Hematopoietic multipotent progenitor cell treated with erythropoietin and hydrocortisone succinate and interleukin-3 and kit ligand, for 8 days (in vitro differentiated cells): ENCODE measurements at regions not wholly inside any gene's neighbourhood (a gene's known extent, or its start where the extent isn't known, plus 50 kb on each side); places are given as distances from the start of the nearest gene placed in this dataset.
"Not testable (repeated sequence)": the region's sequence is repeated elsewhere in the genome, so short reads cannot be mapped to it uniquely, and the experiment has no call there.

Experiments
- DNase-seq: peaks from one replicate; pipeline ENCODE4 v3.0.0-alpha.2; 2015

DNA sequence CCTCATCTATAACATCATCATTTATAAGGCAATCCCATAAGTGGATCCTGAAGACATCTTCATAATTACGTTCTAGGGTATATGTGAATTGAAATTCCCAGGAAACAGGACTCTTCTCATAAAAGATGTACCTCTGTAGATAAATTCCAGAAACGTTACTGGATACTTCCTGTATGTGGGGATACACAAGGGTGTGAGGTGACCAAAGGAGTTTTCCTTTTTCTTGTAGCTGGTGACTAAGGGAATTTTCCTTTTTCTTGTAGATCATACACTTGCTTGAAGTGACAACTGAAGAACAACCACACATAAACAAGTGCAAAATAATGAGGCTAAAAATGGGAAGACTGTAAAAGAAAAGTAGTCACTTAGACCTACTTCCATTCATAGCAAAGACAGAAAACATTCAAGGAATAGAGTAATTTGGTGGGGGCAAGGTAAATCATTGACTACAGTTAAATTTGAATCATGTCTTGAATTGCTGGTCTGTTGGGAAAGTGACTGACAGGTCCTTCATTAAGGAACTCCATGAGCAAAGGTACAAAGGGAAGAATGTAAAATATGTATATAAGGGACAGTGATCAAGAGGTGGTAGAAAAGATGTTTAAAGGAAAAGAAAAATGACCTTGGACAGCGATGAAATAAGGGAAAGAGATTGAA is 53.2 kb upstream of the UBE2E3 start:
- DNase-seq: no peak

GRCh38 chr2:180925700-180926099 is 54.7 kb upstream of the UBE2E3 start:
- DNase-seq: no peak

GRCh38 chr2:180924063-180924462 is 56.3 kb upstream of the UBE2E3 start:
- DNase-seq: no peak

DNA sequence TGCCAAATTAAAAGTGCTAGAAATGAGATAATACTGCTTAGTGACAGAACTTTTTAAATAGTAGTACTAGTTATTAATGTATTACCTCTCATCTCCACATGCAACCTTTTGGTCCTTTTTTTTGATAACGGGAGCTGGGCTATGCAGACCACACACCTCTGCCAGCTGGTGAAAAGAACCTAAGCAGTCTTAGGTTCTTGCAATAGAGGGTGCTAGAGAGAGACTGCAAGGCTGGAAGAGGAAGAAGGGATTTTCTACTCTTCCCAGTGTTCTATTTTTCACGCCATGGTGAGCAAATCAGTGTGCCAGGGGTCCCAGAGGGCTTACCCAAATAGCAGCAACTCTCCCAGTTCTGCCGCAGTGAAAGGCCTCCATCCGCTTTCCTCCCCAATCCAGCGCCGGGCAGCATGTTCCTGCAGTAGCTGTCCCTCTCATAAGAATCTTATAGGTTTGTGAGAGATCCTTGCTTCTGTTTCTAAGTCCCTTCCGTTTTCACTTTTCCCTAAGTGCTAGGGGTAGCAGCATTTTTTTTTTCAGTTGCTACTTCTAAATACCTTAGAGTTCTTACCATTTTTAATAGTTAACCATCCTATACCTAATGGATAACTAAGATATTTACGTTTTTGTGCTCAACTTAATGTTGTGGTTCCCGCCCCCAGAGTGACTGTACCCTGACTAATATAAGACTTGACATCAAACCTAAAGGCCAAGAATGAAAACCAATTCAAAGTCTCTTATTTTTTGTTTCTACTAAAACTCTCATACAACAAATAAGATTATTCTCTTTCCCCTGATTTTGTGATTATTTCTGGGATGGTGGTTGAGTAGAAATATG is 69.4 kb upstream of the UBE2E3 start:
- DNase-seq: no peak

- no peak for DNase-seq
These were observed 72.7 kb upstream of the UBE2E3 start for GRCh38 chr2:180907731-180908130.

DNA sequence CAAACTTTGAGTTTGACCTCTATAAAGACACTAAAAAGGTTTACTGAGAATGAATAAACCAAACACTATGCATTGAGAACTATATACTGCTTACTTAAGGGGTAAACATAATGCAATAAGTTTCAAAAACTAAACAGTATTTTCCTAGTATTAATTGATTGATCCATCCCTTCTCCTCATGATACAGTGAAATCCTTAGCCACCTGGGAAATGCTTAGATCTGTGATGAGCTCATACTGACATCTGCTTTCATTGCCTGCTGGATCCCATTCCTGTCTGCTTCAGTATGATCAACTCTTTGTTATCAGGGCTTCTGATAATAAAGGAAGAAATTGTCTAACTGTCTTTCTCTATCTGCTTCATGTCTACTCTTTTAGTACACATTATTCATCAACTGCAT is 74.9 kb upstream of the UBE2E3 start:
- no peak for DNase-seq

DNA sequence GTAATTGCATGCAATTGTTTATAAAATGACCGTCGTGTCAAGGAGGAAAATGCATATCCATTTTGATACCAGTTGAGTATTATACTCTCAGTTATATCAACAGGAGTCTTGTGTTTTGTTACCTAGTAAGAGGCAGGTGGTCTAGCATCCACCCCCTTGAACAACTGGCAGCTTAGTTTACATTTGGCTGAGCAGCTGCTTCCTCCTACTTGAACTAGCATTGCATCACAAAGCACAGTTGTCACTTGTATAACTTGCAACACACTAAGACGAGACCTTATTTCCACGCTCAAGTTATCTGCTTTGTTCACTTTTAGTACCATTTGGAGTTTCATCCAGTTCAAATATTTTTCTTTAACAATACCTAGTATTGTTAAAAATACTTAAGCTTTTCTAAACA is 75.4 kb upstream of the UBE2E3 start:
- no peak for DNase-seq

GRCh38 chr2:180901331-180901730 is 79.1 kb upstream of the UBE2E3 start:
- no peak for DNase-seq

GRCh38 chr2:180893752-180894151 is 86.7 kb upstream of the UBE2E3 start:
- no peak for DNase-seq

GRCh38 chr2:180892091-180892490 is 88.3 kb upstream of the UBE2E3 start:
- no peak for DNase-seq

DNA sequence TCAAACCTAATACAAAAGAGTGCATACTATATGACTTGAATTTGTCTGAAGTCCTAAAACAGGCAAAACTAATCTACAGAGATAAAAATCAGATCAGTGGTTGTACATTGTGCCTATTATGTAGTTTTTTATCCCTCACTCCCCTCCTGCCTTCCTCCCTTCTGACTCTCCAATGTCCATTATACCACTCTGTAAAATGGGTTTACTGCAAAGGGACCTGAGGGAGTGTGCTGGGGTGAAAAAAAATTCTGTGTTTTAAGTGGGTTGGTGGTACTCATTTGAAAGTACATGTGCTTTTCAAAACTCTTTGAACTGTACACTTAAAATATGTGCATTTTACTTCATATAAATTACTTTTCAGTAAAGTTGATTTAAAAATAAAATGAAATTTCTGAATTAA is 89.0 kb upstream of the UBE2E3 start:
- no peak for DNase-seq

GRCh38 chr2:180890781-180891180 is 89.6 kb upstream of the UBE2E3 start:
- DNase-seq: no peak

- no peak for DNase-seq
These were observed 97.4 kb upstream of the UBE2E3 start for GRCh38 chr2:180882959-180883358.

DNA sequence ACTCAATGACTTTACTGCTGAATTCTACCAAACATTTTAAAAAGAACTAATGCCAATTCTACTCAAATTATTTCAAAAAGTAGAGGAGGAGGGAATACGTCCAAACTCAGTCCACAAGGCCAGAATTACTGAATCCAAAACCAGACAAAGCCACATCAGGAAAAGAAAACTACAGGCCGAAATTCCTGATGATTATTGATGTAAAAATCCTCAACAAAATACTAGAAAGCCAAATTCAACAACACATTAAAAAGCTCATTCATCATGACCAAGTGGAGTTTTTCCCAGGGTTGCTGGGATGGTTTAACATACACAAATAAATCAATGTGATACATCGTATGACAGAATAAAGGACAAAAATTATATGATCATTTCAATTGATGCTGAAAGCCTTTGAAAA is 103.9 kb upstream of the UBE2E3 start:
- no peak for DNase-seq

- no peak for DNase-seq
These were observed 107.2 kb upstream of the UBE2E3 start for GRCh38 chr2:180873219-180873618.

- not testable (repeated sequence) for DNase-seq
These were observed 107.6 kb upstream of the UBE2E3 start for GRCh38 chr2:180872781-180873180.

GRCh38 chr2:180872255-180872654 is 108.2 kb upstream of the UBE2E3 start:
- DNase-seq: no peak

DNA sequence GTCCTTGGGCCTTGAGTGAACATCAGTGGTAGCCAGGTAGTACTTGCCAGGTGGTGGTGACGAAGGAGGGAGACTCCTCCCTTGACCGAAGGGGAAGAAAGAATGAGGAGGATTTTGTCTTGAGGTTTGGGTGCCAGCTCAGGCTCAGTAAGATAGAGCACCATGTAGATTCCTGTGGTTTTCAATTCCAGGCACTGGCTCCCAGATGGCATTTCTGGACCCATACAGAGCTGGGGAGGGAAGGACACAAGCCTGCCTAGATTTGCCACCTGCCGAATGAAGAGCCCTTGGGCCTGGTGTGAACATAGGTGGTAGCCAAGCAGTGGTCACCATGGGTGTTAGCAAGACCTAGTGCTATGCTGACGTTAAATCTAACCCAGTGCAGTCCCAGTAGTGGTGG is 108.8 kb upstream of the UBE2E3 start:
- DNase-seq: no peak

GRCh38 chr2:180849851-180850250 is 130.6 kb upstream of the UBE2E3 start:
- no peak for DNase-seq

- DNase-seq: no peak
These were observed 132.0 kb upstream of the UBE2E3 start for GRCh38 chr2:180848393-180848792.

GRCh38 chr2:180846756-180847472 is 133.5 kb upstream of the UBE2E3 start:
- no peak for DNase-seq

GRCh38 chr2:180842461-180842860 is 137.9 kb upstream of the UBE2E3 start:
- no peak for DNase-seq

GRCh38 chr2:180840641-180841040 is 139.8 kb upstream of the UBE2E3 start:
- DNase-seq: no peak

GRCh38 chr2:180829836-180830235 is 150.6 kb upstream of the UBE2E3 start:
- no peak for DNase-seq
